GM21576 (cell line): ENCODE measurements at regions not wholly inside any gene's neighbourhood (a gene's known extent, or its start where the extent isn't known, plus 50 kb on each side); places are given as distances from the start of the nearest gene placed in this dataset.
A peak's percentile ranks its signal among the peaks of the same experiment; 100 is the strongest.
"Not testable (repeated sequence)": the region's sequence is repeated elsewhere in the genome, so short reads cannot be mapped to it uniquely, and the experiment has no call there.

Experiments
- ATAC-seq: cut with Tn5 transposase; IDR thresholded peaks from one replicate; pipeline ENCODE4 v1.9.1; 2021; ENCODE audit warnings: mild to moderate bottlenecking, moderate library complexity; ENCODE audit not compliant: unreplicated experiment

- ATAC-seq, result no peak
These were observed 92.4 kb upstream of the TGM3 start for GRCh38 chr20:2203436-2203835.

DNA sequence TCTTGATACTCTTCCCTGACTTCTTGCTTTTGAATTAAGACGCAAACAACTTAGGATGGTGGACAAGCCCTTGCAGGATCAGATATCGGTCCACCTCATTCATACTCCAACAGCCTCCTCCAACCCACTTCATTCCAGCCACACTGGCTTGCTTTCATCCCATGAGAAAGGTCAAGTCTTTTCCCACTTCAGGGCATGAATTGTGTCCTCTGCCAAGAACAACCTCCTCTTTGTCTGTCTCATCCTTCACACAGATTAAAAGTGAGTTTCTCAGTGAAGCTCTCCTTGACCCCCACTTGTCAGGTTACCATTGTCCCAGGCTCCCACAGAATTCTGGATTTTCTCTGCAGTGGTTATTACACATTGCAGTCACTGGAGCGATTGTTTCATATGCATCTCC lies 91.8 kb upstream of the TGM3 start:
- no peak for ATAC-seq

DNA sequence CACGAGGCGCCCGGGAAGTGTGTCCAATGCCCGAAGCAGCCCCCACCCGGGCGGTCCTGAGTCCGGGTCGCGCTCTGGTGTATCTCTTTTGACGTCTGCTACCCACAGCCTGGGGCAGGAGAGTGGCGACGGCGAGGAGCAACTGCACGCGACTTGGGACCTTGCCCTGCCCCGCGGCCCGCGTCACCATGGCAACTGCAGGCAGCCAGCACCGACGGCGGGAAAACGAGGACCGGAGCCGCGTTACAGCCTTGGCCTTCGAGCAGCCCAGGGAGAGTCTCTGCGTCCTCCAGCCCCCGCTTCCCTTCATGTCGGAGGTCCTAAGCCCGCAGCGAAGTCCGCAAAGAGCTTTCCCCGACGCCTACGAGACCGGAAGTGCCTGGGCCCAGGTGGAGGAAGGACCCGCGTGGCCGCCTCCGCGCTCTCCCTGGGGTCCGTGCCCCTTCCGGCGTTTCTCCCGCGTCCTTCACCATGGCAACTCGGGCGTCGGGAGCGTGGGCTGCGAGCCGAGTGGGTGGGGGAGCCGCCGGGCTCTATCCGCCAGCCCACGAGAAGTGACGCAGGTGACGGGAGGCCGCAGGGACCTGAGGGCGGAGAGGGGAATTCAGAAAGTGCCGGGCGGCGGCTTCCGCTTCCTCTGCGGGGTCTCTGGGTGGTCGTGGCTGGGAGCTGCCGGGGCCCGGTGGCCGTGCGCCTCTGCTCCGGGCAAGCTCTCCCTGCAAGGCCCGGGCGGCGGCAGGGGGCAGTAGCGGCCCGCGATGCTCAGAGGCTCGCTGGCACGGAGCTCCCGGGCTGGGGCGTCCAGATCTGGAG lies 88.6 kb upstream of the TGM3 start:
- peak; percentile 71 for ATAC-seq

DNA sequence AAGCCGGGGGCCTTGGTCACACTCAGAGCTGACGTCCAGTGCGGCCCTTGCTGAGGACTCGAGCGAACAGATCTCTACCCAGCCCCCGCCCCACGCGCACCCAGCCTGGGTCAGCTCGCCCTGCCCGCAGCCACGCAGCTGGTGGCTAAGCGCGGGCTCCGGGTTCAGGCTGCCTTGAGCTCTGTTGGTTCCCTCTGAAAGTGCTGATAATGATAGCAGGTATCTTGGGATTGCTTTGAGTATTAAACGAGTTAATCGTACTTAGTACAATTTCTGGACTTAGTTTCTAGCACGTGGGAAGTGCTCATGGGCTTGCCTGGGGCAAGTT lies 88.1 kb upstream of the TGM3 start:
- ATAC-seq, result peak; percentile 17

DNA sequence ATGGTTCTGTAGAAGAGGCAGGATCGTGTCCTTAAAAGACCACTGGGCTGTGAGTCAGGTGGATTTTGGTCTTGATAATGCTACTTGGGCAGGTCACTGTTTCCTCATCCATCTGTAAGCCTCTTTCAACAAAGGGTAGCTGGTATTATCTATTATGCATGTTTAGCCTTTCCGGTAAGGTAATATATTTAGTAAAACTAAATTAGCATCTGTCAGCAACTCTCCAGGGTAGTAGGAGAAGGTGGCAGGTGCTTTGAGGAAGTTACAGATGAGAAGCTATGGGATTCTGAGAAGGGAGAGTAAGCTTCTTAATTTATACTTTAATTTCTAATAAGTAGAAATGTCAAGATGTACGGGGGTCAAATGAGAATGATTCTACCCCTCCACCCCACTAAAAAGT lies 86.9 kb upstream of the TGM3 start:
- ATAC-seq, result no peak

DNA sequence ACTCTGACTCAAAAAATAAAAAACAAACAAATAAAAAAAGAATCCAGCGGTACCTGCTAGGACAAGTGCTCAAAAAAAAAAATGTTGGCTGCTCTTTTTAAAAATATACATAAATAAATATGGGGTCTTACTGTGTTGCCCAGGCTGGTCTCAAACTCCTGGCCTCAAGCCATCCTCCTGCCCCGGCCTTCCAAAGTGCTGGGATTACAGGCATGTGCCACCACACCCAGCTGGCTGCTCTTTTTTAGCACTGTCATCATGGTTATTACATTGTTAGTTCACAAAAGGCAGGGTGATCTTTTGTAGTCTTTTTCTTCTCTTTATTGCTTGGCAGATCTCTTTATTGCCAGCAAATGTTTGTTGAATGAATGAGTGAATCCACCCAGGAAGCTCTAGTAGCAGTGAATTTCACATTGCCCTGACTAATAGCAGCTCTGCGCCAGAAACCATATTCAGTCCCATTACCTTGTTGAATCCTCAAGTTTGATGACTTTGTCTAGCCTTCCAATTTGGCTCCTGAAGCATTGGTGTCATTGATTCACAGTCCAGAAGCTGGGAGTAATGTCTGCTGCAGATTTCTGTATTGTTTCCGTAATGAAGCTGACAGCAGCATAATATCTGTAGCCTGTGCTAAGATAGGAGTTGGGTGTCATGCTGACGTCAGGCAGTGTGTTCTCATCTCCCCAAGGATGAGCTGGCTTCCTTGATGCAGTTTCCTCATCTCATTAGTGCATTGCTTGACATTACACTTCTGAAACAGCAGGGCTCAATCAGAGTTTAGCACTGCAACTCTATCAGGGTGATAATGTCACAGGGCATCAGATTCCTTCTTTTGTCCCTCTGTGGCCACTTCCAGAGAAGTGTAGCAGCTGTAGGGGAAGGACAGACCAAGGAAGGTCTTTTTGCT lies 84.9 kb upstream of the TGM3 start:
- no peak for ATAC-seq

- no peak for ATAC-seq
These were observed 83.3 kb upstream of the TGM3 start for GRCh38 chr20:2212456-2213015.

DNA sequence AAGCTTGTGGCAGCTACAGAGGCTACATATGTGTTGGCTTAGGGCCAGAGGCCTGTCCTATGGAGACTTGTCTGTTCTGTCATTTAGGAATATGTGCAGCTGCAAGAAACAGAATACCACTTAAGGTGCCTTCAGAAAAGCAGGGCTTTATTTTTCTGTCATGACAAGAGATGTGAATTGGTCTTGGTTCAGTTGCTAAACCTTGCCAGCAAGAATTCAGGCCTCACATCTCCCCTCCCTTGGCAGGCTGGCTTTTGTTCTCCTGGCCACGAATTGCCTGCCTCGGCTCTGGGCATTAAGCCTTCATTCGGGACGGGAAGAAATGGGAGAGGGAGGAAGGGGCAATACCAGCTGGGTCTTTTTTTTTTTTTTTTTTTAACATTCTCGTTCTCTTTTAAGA lies 82.4 kb upstream of the TGM3 start:
- no peak for ATAC-seq

GRCh38 chr20:2217857-2218539 lies 77.8 kb upstream of the TGM3 start:
- no peak for ATAC-seq

GRCh38 chr20:2219481-2220006 lies 76.3 kb upstream of the TGM3 start:
- no peak for ATAC-seq

- ATAC-seq, result no peak
These were observed 75.5 kb upstream of the TGM3 start for GRCh38 chr20:2220298-2220697.

GRCh38 chr20:2221921-2222320 lies 73.9 kb upstream of the TGM3 start:
- no peak for ATAC-seq

GRCh38 chr20:2223558-2224367 lies 72.0 kb upstream of the TGM3 start:
- no peak for ATAC-seq

DNA sequence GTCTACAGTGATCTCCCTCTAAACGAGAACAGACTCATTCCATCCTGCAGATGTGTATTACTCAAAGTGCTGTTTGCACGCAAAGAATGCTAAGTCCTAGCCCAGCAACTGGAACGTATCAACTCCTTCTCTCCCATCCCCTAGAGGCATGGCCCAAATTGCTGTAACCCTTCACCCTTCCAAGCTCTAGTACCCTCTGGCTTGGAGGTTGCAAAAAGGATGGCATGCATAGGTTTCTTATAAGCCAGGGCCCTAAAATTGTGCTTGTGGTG lies 71.5 kb upstream of the TGM3 start:
- ATAC-seq, result no peak

GRCh38 chr20:2227285-2227684 lies 68.5 kb upstream of the TGM3 start:
- not testable (repeated sequence) for ATAC-seq

DNA sequence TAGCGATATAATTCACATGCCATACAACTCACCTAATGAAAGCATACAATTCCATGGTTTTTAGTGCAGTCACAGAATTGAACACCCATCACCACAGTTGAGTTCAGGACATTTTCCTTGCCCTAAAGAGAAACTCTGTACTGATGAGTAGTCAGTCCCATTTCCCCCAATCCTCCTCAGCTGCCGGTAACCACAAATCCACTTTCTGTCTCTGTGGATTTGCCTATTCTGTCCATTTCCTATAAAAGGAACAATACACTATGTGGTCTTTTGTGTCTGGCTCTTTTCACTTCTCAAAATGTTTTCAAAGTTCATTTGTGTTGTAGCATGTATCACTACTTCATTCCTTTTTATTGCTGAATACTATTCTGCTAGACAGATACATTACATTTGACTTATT lies 67.9 kb upstream of the TGM3 start:
- no peak for ATAC-seq

- no peak for ATAC-seq
These were observed 66.9 kb upstream of the TGM3 start for GRCh38 chr20:2228926-2229325.

DNA sequence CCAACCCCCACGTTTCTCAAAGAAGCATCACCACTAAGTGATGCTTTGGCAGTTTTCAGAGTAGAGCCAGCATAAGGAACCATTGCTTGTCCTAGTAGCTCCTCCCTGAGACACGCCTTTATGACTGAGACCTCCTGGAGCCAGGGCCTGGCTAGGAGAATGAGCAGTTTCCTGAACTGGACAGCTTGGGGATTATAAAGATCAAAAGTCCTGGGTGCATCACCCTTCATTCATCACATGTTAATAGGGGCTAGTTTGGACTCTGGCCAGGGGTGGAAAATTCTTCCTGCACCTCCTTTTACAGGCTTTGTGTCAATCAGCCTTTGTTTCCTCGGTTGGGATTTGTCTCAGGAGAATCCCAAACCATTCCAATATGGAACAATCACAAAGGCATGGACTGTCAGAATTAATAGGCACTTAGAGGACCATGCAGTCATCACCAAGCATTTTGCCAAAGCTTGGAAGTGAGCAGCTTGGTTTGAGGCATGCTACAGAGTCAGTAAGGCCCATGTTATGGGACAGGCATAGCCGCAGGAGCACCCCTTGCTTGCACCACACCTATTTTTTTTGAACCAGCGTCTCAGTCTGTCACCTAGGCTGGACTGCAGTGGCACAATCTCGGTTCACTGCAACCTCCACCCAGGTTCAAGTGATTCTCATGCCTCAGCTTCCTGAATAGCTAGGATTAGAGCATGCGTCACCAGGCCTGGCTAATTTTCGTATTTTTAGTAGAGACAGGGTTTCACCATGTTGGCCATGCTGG lies 64.9 kb upstream of the TGM3 start:
- no peak for ATAC-seq

DNA sequence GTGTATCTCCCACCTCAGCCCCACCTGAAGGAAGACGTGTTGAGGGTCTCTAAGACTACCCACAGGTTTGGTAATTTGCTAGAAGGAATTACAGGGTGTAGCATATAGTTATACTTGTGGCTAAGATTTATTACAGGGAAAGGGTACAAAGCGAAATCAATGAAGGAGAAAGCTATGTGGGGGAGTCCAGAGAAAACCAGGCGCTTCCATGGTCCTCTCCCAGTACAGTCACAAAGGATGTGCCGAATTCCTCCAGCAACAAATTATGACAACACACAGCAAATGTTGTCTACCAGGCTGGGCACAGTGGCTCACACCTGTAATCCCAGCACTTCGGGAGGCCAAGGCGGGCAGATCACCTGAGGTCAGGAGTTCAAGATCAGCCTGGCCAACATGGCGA lies 64.1 kb upstream of the TGM3 start:
- no peak for ATAC-seq
